ENCODE measurements at regions not wholly inside any gene's neighbourhood (a gene's known extent, or its start where the extent isn't known, plus 50 kb on each side); places are given as distances from the start of the nearest gene placed in this dataset.

DNA sequence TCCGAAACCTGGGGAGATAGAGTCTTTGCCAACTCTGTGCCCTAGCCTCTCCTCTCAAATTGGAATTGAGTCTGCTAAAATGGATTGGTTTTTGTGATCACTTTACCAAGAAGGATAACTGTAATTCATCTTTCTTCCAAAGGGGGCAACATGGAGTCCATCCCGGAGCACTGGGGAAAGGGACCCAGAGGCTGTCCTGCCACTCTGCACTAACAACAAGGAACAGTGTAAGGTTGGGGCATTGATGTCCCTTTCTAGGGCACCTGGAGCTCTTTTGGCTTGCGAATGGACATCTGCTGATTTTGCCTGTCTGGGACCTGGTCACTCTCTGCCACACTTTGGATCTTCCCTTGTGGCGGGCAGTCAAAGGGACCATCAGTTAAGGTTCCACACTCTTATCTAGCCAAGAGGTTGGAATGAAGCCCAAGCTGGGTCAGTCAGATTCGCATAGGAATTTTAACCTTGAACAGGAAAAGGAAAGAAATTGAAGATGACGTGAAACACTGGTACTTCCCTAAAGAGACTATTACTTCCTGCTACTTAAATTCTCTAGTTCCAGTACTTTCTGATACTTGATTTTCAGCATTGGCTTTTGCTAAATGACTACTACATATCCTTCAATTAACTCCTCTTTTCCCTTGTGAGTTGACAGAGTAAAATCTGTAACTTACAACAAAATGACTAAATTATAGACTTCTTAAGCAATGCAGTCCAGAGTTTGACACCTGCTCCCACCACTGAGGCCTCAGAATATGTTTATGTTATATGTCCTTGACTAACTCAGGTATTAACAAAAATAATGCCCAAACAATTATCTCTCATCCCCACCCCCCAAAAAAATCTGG lies 64.7 kb upstream of the KLF7 start:
- no peak for DNase-seq (ENCODE audit: low spot score)
- H3K36me3 ChIP-seq (ENCODE audit: control insufficient read depth in 4 of 4, insufficient read depth in 3 of 4, low read depth in 1 of 4, low read length in 3 of 4) = no peaks in the 10 kb centered on the region
- TF ChIP-seq YY1 (IDR thresholded peaks at IDR 0.05) = no peak
- TF ChIP-seq, protein P1, sequence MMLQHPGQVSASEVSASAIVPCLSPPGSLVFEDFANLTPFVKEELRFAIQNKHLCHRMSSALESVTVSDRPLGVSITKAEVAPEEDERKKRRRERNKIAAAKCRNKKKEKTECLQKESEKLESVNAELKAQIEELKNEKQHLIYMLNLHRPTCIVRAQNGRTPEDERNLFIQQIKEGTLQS (IDR thresholded peaks at IDR 0.05) = no peak
- no peak for TF ChIP-seq TAF1 (conservative IDR thresholded peaks at IDR 0.05)
- peak; percentile 27 to 63 for TF ChIP-seq RAD21 (IDR thresholded peaks at IDR 0.05)
- no peak for TF ChIP-seq JUND (IDR thresholded peaks at IDR 0.05)
- no peak for TF ChIP-seq HNF4G (IDR thresholded peaks at IDR 0.05)
- no peak for TF ChIP-seq REST (IDR thresholded peaks at IDR 0.05)
- no peak for TF ChIP-seq GABPA (IDR thresholded peaks at IDR 0.05 in 1 of 2, conservative IDR thresholded peaks at IDR 0.05 in 1 of 2)
- TF ChIP-seq, protein P2, sequence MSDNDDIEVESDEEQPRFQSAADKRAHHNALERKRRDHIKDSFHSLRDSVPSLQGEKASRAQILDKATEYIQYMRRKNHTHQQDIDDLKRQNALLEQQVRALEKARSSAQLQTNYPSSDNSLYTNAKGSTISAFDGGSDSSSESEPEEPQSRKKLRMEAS (IDR thresholded peaks at IDR 0.05) = no peak
- TF ChIP-seq, protein P3, sequence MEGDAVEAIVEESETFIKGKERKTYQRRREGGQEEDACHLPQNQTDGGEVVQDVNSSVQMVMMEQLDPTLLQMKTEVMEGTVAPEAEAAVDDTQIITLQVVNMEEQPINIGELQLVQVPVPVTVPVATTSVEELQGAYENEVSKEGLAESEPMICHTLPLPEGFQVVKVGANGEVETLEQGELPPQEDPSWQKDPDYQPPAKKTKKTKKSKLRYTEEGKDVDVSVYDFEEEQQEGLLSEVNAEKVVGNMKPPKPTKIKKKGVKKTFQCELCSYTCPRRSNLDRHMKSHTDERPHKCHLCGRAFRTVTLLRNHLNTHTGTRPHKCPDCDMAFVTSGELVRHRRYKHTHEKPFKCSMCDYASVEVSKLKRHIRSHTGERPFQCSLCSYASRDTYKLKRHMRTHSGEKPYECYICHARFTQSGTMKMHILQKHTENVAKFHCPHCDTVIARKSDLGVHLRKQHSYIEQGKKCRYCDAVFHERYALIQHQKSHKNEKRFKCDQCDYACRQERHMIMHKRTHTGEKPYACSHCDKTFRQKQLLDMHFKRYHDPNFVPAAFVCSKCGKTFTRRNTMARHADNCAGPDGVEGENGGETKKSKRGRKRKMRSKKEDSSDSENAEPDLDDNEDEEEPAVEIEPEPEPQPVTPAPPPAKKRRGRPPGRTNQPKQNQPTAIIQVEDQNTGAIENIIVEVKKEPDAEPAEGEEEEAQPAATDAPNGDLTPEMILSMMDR (IDR thresholded peaks at IDR 0.05; ENCODE audit: low read depth, low read length, missing input control) = peak; percentile 23
- no peak for TF ChIP-seq FOXA2 (IDR thresholded peaks at IDR 0.05)
- TF ChIP-seq SP1 (IDR thresholded peaks at IDR 0.05) = no peak
- WGBS = 70% methylated on average over 6 of the region's 6 CpGs
- no peaks in the 10 kb centered on the region for H3K4me1 ChIP-seq (ENCODE audit: control insufficient read depth in 4 of 4, insufficient read depth in 4 of 4, low read length in 3 of 4)
- no peak overlapping the region for H3K4me3 ChIP-seq (ENCODE audit: low read depth in 1 of 3, low read length in 3 of 3)
- H3K27me3 ChIP-seq (ENCODE audit: control insufficient read depth in 4 of 4, insufficient read depth in 4 of 4, low read length in 3 of 4) = no peaks in the 10 kb centered on the region
- no peaks in the 10 kb centered on the region for H3K9me3 ChIP-seq (ENCODE audit: control insufficient read depth in 4 of 4, low read length in 3 of 4)
- H3K9ac ChIP-seq (ENCODE audit: low read depth in 1 of 2, low read length in 2 of 2) = no peak overlapping the region
- H3K27ac ChIP-seq (ENCODE audit: low read depth in 1 of 2, low read length in 2 of 2) = no peak overlapping the region

- Histone ChIP-seq H3K36me3 (ENCODE audit: control insufficient read depth in 4 of 4, insufficient read depth in 3 of 4, low read depth in 1 of 4, low read length in 3 of 4) (no peaks in the 10 kb centered on the region), H3K27me3 (ENCODE audit: control insufficient read depth in 4 of 4, insufficient read depth in 4 of 4, low read length in 3 of 4) (no peaks in the 10 kb centered on the region), H3K4me1 (ENCODE audit: control insufficient read depth in 4 of 4, insufficient read depth in 4 of 4, low read length in 3 of 4) (no peaks in the 10 kb centered on the region), H3K9me3 (ENCODE audit: control insufficient read depth in 4 of 4, low read length in 3 of 4) (no peaks in the 10 kb centered on the region), H3K9ac (ENCODE audit: low read depth in 1 of 2, low read length in 2 of 2) (no peak overlapping the region), H3K27ac (ENCODE audit: low read depth in 1 of 2, low read length in 2 of 2) (no peak overlapping the region), H3K4me3 (ENCODE audit: low read depth in 1 of 3, low read length in 3 of 3) (no peak overlapping the region)
- WGBS = 54% methylated on average over 5 of the region's 5 CpGs
- DNase-seq (ENCODE audit: low spot score) = no peak
- TF ChIP-seq HNF4G (IDR thresholded peaks at IDR 0.05) (no peak), RXRA (IDR thresholded peaks at IDR 0.05) (no peak), RAD21 (IDR thresholded peaks at IDR 0.05) (no peak), TAF1 (conservative IDR thresholded peaks at IDR 0.05) (no peak), JUND (IDR thresholded peaks at IDR 0.05) (no peak), SP1 (IDR thresholded peaks at IDR 0.05) (no peak), YY1 (IDR thresholded peaks at IDR 0.05) (no peak), REST (IDR thresholded peaks at IDR 0.05) (no peak), ZBTB33 (IDR thresholded peaks at IDR 0.05) (no peak)
- TF ChIP-seq, protein P3 (IDR thresholded peaks at IDR 0.05; ENCODE audit: low read depth, low read length, missing input control) = no peak
Measured at GRCh38 chr2:207231106-207231865, 65.5 kb upstream of the KLF7 start.

Data from liver (tissue), 8 donors.